ENCODE measurements at regions not wholly inside any gene's neighbourhood (a gene's known extent, or its start where the extent isn't known, plus 50 kb on each side); places are given as distances from the start of the nearest gene placed in this dataset.
"Not testable (repeated sequence)": the region's sequence is repeated elsewhere in the genome, so short reads cannot be mapped to it uniquely, and the experiment has no call there.

- H3K9me3 ChIP-seq (ENCODE audit: insufficient read depth, low read depth, low read length); H3K27me3 ChIP-seq (ENCODE audit: insufficient read depth, low read length); H3K36me3 ChIP-seq (ENCODE audit: insufficient read depth, low read depth, low read length); H3K4me1 ChIP-seq (ENCODE audit: insufficient read depth, low read length); H3K9ac ChIP-seq (ENCODE audit: low read depth, low read length); H3K4me3 ChIP-seq (ENCODE audit: low read length); H3K27ac ChIP-seq (ENCODE audit: low read length): not testable (repeated sequence)
Observed at GRCh38 chr4:19154267-19154666, 1097.4 kb upstream of the SLIT2 start.

- Histone ChIP-seq H3K27me3 (ENCODE audit: insufficient read depth, low read length) (no peaks in the 10 kb centered on the region), H3K27ac (ENCODE audit: low read length) (no peak overlapping the region), H3K9ac (ENCODE audit: low read depth, low read length) (no peak overlapping the region), H3K9me3 (ENCODE audit: insufficient read depth, low read depth, low read length) (peaks cover 6% of the 10 kb centered on the region; the same call in 1 of the 2 replicates), H3K4me3 (ENCODE audit: low read length) (no peak overlapping the region), H3K36me3 (ENCODE audit: insufficient read depth, low read depth, low read length) (no peaks in the 10 kb centered on the region), H3K4me1 (ENCODE audit: insufficient read depth, low read length) (no peaks in the 10 kb centered on the region)
Observed at GRCh38 chr4:19152264-19152663, 1099.4 kb upstream of the SLIT2 start.

GRCh38 chr4:19151684-19152083 lies 1100.0 kb upstream of the SLIT2 start:
- H3K4me1 ChIP-seq (ENCODE audit: insufficient read depth, low read length) = no peaks in the 10 kb centered on the region
- H3K27ac ChIP-seq (ENCODE audit: low read length) = no peak overlapping the region
- H3K4me3 ChIP-seq (ENCODE audit: low read length) = no peak overlapping the region
- H3K9me3 ChIP-seq (ENCODE audit: insufficient read depth, low read depth, low read length) = peaks cover 6% of the 10 kb centered on the region; the same call in 1 of the 2 replicates
- H3K9ac ChIP-seq (ENCODE audit: low read depth, low read length) = no peak overlapping the region
- H3K36me3 ChIP-seq (ENCODE audit: insufficient read depth, low read depth, low read length) = no peaks in the 10 kb centered on the region
- H3K27me3 ChIP-seq (ENCODE audit: insufficient read depth, low read length) = no peaks in the 10 kb centered on the region

- Histone ChIP-seq H3K4me1 (ENCODE audit: insufficient read depth, low read length) (peaks cover 5% of the 10 kb centered on the region; the same call in 1 of the 2 replicates), H3K9me3 (ENCODE audit: insufficient read depth, low read depth, low read length) (no peaks in the 10 kb centered on the region), H3K27ac (ENCODE audit: low read length) (no peak overlapping the region), H3K27me3 (ENCODE audit: insufficient read depth, low read length) (no peaks in the 10 kb centered on the region), H3K36me3 (ENCODE audit: insufficient read depth, low read depth, low read length) (no peaks in the 10 kb centered on the region), H3K9ac (ENCODE audit: low read depth, low read length) (no peak overlapping the region), H3K4me3 (ENCODE audit: low read length) (no peak overlapping the region)
Observed at GRCh38 chr4:19146038-19146437, 1105.7 kb upstream of the SLIT2 start.

- Histone ChIP-seq H3K27me3 (ENCODE audit: insufficient read depth, low read length) (no peaks in the 10 kb centered on the region), H3K27ac (ENCODE audit: low read length) (no peak overlapping the region), H3K9me3 (ENCODE audit: insufficient read depth, low read depth, low read length) (no peaks in the 10 kb centered on the region), H3K4me1 (ENCODE audit: insufficient read depth, low read length) (peaks cover 2% of the 10 kb centered on the region; the same call in 1 of the 2 replicates), H3K9ac (ENCODE audit: low read depth, low read length) (no peak overlapping the region), H3K4me3 (ENCODE audit: low read length) (no peak overlapping the region), H3K36me3 (ENCODE audit: insufficient read depth, low read depth, low read length) (no peaks in the 10 kb centered on the region)
Observed at GRCh38 chr4:19135895-19136633, 1114.5 kb upstream of the LCORL start.

- H3K36me3 ChIP-seq (ENCODE audit: insufficient read depth, low read depth, low read length) = no peaks in the 10 kb centered on the region
- H3K9ac ChIP-seq (ENCODE audit: low read depth, low read length) = no peak overlapping the region
- peaks cover 2% of the 10 kb centered on the region; the same call in 1 of the 2 replicates for H3K4me1 ChIP-seq (ENCODE audit: insufficient read depth, low read length)
- H3K4me3 ChIP-seq (ENCODE audit: low read length) = no peak overlapping the region
- no peak overlapping the region for H3K27ac ChIP-seq (ENCODE audit: low read length)
- no peaks in the 10 kb centered on the region for H3K27me3 ChIP-seq (ENCODE audit: insufficient read depth, low read length)
- no peaks in the 10 kb centered on the region for H3K9me3 ChIP-seq (ENCODE audit: insufficient read depth, low read depth, low read length)
Observed at GRCh38 chr4:19134685-19135084, 1113.1 kb upstream of the LCORL start.

- peaks cover 2% of the 10 kb centered on the region; the same call in 1 of the 2 replicates for H3K4me1 ChIP-seq (ENCODE audit: insufficient read depth, low read length)
- H3K9ac ChIP-seq (ENCODE audit: low read depth, low read length) = no peak overlapping the region
- no peaks in the 10 kb centered on the region for H3K36me3 ChIP-seq (ENCODE audit: insufficient read depth, low read depth, low read length)
- no peak overlapping the region for H3K4me3 ChIP-seq (ENCODE audit: low read length)
- H3K9me3 ChIP-seq (ENCODE audit: insufficient read depth, low read depth, low read length) = no peaks in the 10 kb centered on the region
- H3K27ac ChIP-seq (ENCODE audit: low read length) = no peak overlapping the region
- no peaks in the 10 kb centered on the region for H3K27me3 ChIP-seq (ENCODE audit: insufficient read depth, low read length)
Observed at GRCh38 chr4:19133315-19133714, 1111.8 kb upstream of the LCORL start.

- H3K9me3 ChIP-seq (ENCODE audit: insufficient read depth, low read depth, low read length) = no peaks in the 10 kb centered on the region
- H3K9ac ChIP-seq (ENCODE audit: low read depth, low read length) = no peak overlapping the region
- H3K4me3 ChIP-seq (ENCODE audit: low read length) = no peak overlapping the region
- no peak overlapping the region for H3K27ac ChIP-seq (ENCODE audit: low read length)
- H3K27me3 ChIP-seq (ENCODE audit: insufficient read depth, low read length) = no peaks in the 10 kb centered on the region
- no peaks in the 10 kb centered on the region for H3K36me3 ChIP-seq (ENCODE audit: insufficient read depth, low read depth, low read length)
- H3K4me1 ChIP-seq (ENCODE audit: insufficient read depth, low read length) = peaks cover 2% of the 10 kb centered on the region; the same call in 1 of the 2 replicates
Observed at GRCh38 chr4:19130866-19131265, 1109.3 kb upstream of the LCORL start.

GRCh38 chr4:19128176-19128575 lies 1106.6 kb upstream of the LCORL start:
- H3K36me3 ChIP-seq (ENCODE audit: insufficient read depth, low read depth, low read length) = no peaks in the 10 kb centered on the region
- no peak overlapping the region for H3K9ac ChIP-seq (ENCODE audit: low read depth, low read length)
- H3K4me3 ChIP-seq (ENCODE audit: low read length) = no peak overlapping the region
- no peaks in the 10 kb centered on the region for H3K27me3 ChIP-seq (ENCODE audit: insufficient read depth, low read length)
- no peak overlapping the region for H3K27ac ChIP-seq (ENCODE audit: low read length)
- no peaks in the 10 kb centered on the region for H3K9me3 ChIP-seq (ENCODE audit: insufficient read depth, low read depth, low read length)
- peaks cover 2% of the 10 kb centered on the region; the same call in 1 of the 2 replicates for H3K4me1 ChIP-seq (ENCODE audit: insufficient read depth, low read length)

GRCh38 chr4:19126903-19127302 lies 1105.3 kb upstream of the LCORL start:
- Histone ChIP-seq H3K27ac (ENCODE audit: low read length) (no peak overlapping the region), H3K27me3 (ENCODE audit: insufficient read depth, low read length) (no peaks in the 10 kb centered on the region), H3K9me3 (ENCODE audit: insufficient read depth, low read depth, low read length) (no peaks in the 10 kb centered on the region), H3K4me3 (ENCODE audit: low read length) (no peak overlapping the region), H3K9ac (ENCODE audit: low read depth, low read length) (no peak overlapping the region), H3K36me3 (ENCODE audit: insufficient read depth, low read depth, low read length) (no peaks in the 10 kb centered on the region), H3K4me1 (ENCODE audit: insufficient read depth, low read length) (no peaks in the 10 kb centered on the region)

- Histone ChIP-seq H3K9ac (ENCODE audit: low read depth, low read length) (no peak overlapping the region), H3K4me1 (ENCODE audit: insufficient read depth, low read length) (no peaks in the 10 kb centered on the region), H3K27me3 (ENCODE audit: insufficient read depth, low read length) (no peaks in the 10 kb centered on the region), H3K4me3 (ENCODE audit: low read length) (no peak overlapping the region), H3K9me3 (ENCODE audit: insufficient read depth, low read depth, low read length) (no peaks in the 10 kb centered on the region), H3K27ac (ENCODE audit: low read length) (no peak overlapping the region), H3K36me3 (ENCODE audit: insufficient read depth, low read depth, low read length) (no peaks in the 10 kb centered on the region)
Observed at GRCh38 chr4:19123681-19124080, 1102.1 kb upstream of the LCORL start.

- Histone ChIP-seq H3K27me3 (ENCODE audit: insufficient read depth, low read length) (no peaks in the 10 kb centered on the region), H3K9ac (ENCODE audit: low read depth, low read length) (no peak overlapping the region), H3K4me3 (ENCODE audit: low read length) (no peak overlapping the region), H3K4me1 (ENCODE audit: insufficient read depth, low read length) (no peaks in the 10 kb centered on the region), H3K36me3 (ENCODE audit: insufficient read depth, low read depth, low read length) (no peaks in the 10 kb centered on the region), H3K27ac (ENCODE audit: low read length) (no peak overlapping the region), H3K9me3 (ENCODE audit: insufficient read depth, low read depth, low read length) (no peaks in the 10 kb centered on the region)
Observed at GRCh38 chr4:19119904-19120560, 1098.5 kb upstream of the LCORL start.
